Activated T-helper 9 cell treated with anti-CD3 and anti-CD28 coated beads, Interleukin-2, amount 50 U/mL, for 16 hours (primary cell): ENCODE measurements at regions not wholly inside any gene's neighbourhood (a gene's known extent, or its start where the extent isn't known, plus 50 kb on each side); places are given as distances from the start of the nearest gene placed in this dataset.
"Not testable (repeated sequence)": the region's sequence is repeated elsewhere in the genome, so short reads cannot be mapped to it uniquely, and the experiment has no call there.

Experiments
- DNase-seq: peaks from one replicate; pipeline ENCODE4 v3.0.0-alpha.2; 2020; ENCODE audit warnings: low read depth

DNA sequence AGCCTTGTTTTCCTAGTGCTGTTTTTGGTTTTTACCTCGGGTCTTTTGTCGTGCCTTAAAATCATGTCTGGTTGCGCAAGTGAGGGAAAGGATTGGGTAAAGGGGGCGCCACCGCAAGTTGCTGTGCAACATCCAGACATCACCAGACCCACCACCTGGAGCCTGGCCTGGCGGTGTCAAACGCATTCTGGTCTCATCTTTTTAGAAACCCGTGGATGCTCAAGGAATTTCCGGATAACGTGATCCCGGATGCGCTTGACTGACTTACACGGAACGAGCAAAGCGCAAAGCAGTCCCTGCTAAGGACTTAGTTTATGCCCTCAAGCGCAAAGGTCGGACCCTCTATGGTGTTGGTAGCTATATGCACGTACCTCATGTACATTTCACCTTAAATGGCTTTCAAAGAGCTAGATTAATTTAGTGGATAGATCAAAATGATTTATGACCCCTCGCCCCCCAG lies 105.2 kb downstream of the OR2B2 start:
- no peak for DNase-seq

DNA sequence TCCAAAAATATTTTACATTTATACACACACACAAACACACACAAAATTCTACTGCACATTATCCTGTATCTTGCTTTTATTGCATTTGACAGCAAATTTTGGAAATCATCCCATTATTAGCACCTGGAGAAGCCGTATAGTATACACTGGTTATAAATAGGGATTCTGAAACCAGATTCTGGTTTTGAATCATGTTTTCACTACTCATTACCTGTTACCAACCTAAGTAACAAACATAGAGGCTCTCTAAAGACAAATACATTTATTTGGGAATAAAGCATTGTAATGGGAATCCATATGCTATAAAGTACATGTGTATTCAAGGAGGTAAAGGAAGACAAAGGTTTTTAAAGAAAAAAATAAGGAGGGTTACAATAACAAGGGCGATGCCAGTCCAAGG lies 106.8 kb downstream of the OR2B2 start:
- no peak for DNase-seq

DNA sequence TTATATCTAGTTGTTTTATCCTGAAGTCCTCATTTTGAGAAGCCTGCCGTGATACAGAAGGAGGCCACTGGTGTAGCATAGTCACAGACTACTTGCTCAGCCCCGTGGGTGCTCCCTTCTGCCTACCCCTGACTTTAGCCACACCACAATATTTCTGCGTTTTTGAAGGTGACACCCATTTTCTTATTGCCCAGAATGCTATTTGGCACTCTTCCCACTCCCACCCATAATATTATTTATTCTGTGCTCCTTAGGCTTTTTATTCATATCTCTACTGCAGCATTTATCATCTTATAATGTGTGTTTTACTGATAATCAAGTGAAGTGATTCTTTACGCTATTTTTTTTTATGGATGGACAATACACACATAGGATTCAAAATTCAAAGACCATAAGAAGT lies 107.3 kb downstream of the OR2B2 start:
- no peak for DNase-seq

DNA sequence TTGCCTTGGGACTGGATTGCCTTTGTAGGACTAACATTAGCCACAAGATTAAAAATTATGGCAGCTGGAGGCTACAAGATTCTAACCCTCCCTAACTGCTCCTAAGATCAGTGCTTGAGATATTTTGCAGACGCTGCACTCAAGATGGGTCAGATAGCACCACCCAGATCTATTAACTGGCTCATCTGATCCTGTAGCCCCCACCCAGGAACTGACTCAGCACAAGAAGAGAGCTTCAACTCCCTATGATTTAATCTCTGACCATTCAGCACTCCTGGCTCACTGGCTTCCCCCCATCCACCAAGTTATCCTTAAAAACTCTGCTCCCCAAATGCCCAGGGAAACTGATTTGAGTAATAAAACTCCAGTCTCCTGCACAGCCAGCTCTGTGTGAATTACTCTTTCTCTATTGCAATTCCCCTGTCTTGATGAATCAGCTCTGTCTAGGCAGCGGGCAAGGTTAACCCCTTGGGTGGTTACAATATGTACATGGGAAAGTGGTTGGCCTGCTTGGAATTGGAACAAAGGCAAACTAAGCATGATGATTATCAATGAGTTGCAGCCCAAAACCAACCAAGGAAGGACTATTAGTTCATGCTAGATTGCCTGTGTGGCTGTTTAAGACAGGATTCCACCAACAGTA lies 111.3 kb downstream of the OR2B2 start:
- no peak for DNase-seq

DNA sequence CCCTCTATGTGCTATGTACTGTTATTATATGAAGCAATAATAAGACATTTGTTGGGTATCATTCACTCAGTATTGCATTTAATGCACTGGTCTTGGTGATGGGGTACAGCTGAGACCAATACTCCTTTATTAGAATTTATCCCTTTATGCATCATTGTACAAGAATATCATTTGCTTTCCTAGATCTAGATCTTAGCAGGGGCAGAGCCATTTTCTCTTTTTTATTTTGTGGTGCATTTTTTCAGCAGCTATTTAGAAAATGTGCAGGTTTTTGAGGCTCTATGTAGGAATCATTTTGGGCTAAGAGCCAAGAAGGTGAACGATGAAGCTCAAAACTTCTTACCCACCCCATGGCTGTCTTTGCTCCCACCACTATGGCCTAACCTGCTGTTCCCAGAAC lies 114.2 kb downstream of the OR2B2 start:
- no peak for DNase-seq

DNA sequence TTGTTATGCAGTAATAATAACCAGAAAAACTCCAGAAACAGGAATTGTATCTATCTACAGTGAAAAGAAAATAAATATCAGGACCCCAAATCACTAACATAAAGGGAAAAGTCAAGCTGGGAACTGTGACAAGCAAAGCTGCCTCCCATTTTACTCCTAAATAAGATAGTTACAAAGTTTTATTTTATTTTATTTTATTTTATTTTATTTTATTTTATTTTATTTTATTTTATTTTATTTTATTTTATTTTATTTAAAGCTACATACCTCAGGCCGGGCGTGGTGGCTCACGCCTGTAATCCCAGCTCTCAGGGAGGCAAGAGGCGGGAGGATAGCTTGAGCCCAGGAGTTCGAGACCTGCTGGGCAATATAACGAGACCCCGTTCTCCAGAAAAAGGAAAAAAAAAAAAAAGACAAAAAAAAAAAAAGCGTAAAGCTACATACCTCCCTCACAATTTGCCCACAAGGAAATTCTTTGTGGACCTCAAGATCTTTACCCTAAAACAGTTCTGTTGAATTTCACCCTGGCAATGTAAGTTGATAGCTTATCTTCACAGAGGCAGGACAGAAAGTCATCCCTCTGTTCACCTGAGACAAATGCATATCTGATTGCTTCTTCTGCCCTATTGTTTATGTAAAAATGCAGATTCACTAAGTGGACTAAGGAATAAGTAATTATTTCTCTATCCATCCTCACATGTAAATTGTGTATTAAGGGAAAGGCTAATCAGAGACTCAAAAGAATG lies 115.3 kb downstream of the OR2B2 start:
- not testable (repeated sequence) for DNase-seq

DNA sequence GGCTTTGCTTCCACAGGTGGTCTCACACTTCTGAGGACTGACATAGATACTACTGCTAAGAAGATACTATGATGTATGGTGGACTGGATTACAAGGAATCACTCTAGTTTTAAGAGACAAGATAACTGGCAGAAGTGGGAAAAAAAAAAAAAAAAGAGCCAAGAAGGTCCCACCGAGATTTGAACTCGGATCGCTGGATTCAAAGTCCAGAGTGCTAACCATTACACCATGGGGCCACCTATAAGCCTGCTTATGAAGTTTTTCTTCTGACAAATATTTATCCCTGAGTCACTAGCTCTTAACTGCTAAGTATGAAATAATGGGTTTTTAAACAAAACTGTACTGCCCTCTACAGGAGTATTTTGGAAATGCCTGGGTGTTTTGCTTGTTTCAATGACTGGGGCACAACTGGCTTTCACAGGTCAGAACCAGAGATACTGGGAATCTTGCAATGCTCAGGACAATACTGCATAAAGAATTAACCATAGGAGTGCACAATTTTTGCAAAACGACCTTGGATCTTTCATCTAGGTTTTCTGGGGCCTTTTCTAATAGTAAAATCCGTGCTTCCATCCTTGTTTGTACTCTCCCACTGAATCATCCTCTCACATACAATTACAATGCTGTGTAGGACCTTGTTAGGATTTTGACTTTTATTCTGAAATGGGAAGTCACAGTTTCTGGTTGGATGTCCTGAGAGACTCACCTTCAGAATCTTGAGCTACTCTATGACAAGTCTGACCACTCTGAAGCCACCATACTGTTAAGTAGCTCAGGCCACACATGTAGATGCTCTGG lies 116.3 kb downstream of the OR2B2 start:
- no peak for DNase-seq

DNA sequence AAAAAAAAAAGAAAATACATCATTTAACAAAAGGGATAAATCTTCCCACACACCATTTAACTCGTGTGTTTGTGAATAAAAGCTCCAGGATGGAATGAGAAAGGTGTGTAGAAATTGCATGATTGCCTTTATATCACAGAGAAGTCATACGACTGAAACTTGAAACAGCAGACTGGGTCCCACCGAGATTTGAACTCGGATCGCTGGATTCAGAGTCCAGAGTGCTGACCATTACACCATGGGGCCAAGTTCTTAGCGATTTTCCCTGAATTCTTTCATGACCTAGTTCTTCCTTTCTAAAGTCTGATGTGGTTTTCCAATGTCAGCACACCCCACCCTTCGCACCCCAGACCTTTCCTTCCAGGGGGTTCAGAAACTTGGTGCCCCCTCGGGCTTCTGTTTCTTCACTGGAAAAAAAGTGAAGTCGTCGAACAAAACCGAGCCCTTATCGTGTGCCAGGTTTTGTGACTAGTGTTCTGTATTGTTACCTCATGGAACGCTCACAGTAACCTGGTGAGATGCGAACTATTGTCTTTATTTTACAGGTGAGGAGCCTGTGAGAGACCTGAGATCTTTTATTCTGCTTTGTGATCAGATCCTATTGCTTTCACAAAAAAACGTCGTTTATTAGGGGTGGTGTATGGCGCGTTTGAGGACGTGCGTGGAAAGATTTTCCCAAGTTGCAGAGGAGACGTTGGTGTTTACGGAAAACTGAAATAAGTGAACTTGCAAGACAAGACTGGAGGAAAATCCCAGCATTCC lies 120.8 kb downstream of the OR2B2 start:
- DNase-seq = no peak

DNA sequence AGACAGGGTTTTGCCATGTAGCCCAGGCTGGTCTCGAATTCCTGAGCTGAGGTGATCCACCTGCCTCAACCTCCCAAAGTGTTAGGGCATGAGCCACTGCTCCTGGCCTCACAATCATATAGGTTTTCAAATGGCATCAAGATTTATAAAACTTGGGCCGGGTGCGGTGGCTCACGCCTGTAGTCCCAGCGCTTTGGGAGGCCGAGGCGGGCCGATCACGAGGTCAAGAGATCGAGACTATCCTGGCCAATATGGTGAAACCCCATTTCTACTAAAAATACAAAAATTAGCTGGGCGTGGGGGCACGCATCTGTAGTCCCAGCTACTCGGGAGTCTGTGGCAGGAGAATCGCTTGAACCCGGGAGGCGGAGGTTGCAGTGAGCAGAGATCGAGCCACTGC lies 123.8 kb downstream of the OR2B2 start:
- not testable (repeated sequence) for DNase-seq

DNA sequence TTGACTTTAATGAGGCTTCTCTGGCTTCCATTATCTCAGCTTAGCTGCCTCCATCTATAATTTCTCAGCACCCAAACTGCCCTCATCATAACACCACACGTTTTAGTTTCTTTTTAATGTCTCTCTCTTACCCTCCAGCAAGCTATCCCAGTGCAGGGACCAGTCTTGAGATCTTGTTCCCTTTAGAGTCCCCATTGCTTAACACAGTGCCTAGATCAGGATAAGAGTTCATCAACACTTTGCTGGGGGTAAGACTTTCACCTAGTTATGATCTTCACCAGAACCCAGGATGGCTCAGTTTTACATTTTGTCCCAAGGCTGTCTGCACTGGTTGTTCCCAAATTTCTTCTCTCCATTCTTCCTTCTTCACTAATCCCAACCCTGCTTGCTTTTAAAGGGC lies 126.1 kb downstream of the OR2B2 start:
- DNase-seq = no peak

DNA sequence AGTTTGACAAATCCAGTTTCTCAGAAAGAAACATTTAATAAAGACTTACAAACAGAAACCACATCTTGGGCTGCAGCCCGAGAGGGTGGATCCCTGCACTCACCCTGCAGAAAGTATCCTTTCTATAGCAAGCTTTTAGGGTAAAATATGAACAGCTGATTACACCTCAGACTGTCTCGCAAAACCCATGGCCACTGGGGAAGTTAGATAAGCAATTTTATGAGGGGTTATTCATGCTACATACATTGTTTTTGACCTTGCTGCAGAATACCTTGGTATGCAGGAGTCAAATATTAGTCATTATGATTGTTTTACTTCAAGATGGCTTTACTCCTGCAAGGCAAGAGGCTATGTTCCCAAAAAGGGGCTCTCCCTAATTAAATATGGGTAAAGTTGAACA lies 126.9 kb downstream of the OR2B2 start:
- DNase-seq = no peak

DNA sequence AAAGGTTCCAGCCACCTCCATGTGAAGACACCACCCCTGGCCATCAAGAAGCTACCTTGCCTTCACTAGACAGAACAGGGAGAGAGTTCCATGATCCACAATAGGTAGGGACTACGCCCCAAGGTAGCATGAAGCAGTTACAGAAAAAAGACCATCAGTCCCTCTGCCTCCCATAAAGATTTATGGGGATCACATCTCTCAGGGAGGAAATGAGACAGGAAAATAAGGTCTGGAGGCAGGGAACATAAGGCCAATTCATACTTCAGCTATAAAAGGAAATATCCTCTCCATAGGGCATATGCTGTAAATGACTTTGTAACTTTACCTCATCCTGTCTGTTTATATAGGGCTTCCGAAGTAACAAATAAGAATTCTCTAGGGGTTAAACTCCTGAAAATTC lies 129.4 kb downstream of the OR2B2 start:
- no peak for DNase-seq

DNA sequence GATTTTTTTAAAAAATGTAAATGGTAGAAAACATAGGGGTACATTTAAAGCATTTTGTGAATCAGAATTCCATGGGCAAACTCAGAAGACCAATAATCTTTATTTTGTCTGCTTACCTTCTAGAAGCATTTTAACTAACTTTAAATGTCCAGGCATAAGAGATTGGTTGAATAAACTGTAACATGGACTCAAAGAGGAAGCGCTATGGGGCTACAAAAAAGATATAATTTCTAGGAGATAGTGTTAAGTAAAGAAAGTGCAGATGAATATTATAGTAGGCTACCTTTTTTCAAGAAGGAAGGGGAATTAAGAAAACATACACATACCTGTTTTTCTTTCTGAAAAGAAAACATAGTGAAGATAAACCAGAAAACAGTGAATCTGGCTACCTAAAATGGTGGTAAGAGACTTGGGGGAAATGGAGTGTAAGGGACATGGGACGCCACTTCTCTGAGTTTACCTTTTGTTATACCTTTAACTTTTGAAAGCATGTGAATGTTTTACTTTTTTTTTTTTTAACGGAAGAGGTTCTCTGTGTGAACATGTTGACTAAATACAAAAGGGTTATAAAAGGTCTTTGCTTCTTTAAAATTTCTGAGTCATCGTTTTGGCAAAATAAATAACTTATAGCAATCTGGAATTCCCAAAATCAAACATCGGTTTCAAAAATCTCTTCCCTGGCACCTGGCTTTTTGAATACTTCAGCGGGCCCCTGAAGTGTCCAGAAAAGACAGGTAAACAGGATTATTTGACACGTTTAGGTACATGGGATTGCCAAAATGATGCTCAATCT lies 133.4 kb downstream of the OR2B2 start:
- DNase-seq = no peak

DNA sequence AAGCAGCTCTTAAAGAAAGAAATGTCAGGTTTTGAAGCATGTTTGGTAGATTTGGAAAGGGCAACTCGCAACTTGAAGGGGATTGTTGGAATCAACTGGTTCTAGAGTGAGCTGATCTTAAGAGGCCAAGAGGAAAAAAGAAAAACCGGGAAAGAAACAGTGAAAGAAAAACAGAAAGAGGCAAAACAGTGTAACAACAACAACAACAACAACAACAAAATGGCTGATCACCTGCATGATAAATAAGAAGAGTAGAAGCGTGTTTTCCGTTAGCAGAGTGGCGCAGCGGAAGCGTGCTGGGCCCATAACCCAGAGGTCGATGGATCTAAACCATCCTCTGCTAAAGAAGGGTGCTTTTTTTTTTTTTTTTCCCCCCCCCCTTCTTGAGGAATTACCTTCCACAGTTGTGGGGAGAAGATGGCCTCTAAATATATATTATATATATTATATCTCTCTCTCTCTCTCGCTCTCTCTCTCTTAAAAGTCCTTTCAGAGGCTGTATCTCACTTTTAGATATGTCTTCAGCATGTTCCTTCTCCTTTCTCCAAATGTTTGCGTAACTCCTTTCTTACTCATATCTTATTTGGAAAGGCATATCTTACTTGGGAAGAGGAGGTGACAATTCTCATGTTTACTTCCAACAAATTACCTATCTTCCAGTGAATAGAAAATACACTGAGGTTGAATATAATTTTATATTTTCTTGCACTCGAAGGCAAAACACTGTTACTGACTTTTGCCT lies 134.4 kb downstream of the OR2B2 start:
- DNase-seq = no peak

DNA sequence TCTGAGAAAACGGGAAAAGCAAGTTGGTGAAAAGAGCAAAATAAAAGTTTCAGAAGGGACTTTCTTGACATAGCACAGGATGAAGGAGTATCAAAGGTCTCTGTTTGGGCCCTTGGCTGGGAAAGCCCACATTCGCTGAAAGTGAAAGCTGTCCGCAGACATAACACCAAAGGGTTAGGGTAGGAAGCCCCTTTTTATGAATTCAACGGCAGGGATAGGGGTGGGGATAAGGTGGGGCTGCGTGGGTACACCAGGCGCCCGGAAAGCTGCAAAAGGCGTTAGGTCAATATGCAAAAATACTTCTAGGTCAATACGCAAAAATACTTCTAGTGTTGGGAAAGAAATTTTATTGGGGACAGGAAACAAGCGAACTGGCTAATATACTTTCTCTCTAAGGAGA lies 135.1 kb downstream of the OR2B2 start:
- DNase-seq = no peak

DNA sequence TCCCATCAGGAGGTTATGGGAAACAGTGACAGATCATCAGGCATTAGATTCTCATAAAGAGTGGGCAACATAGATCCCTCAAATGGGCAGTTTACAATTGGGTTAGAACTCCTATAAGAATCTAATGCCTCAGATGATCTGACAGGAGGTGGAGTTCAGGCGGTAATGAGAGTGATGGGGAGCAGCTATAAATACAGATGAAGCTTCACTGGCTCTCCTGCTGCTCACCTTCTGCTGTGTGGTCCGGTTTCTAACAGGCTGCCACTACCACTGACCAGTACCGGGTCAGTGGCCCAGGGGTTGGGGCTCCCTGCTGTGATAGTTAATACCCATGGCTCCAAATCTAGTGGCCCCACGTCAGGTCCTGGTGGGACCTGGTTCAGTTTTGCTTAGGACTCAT lies 135.7 kb downstream of the OR2B2 start:
- DNase-seq = no peak

DNA sequence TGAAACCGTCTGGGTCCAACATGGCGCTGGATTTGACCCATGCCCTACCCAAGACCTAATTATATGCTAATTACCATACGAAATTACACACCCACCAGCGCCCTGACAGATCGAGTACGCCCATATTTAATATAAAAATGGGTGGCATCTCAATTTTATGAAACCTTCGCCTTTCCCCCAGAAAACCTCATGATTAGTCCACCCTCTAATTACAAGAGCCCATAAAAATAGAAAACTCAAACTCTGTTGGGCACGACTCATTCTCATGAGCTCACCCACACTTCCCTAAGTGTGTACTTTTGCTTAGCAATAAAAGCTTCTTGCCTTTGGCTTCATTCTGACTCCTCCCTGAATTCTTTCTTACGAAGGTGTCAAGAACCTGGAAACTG lies 136.4 kb downstream of the OR2B2 start:
- DNase-seq = no peak

DNA sequence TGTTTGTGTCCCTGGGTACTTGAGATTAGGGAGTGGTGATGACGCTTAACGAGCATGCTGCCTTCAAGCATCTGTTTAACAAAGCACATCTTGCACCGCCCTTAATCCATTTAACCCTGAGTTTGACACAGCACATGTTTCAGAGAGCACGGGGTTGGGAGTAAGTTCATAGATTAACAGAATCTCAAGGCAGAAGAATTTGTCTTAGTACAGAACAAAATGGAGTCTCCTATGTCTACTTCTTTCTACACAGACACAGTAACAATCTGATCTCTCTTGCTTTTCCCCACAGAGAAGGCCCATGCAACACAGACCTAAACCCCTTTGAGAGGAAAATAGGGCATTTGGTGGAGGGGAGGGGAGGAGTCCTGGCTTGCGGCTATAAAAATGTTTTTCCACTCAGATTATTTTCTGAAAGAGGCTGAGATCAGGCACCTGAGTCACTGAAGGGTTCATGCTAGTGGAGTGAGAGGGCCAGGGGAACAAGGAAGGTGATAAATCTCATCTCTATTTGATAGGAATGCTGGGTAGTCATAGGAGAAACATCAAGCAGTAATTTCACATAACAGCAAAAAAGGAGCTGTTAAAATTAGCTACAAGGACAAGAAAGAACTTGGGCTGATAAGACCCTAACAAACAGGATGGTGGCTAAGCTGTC lies 136.9 kb downstream of the OR2B2 start:
- not testable (repeated sequence) for DNase-seq

DNA sequence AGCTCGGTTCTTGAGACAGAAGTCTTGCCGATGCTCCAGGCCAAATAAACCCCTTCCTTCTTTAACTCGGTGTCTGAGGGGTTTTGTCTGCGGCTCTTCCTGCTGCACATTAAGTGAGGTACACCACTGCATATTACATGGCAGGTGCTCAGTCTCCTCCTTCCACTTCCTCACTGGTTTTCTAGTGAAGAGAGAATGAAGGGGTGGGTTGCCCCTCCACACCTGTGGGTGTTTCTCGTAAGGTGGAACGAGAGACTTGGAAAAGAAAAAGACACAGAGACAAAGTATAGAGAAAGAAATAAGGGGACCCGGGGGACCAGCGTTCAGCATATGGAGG lies 138.0 kb downstream of the OR2B2 start:
- not testable (repeated sequence) for DNase-seq

DNA sequence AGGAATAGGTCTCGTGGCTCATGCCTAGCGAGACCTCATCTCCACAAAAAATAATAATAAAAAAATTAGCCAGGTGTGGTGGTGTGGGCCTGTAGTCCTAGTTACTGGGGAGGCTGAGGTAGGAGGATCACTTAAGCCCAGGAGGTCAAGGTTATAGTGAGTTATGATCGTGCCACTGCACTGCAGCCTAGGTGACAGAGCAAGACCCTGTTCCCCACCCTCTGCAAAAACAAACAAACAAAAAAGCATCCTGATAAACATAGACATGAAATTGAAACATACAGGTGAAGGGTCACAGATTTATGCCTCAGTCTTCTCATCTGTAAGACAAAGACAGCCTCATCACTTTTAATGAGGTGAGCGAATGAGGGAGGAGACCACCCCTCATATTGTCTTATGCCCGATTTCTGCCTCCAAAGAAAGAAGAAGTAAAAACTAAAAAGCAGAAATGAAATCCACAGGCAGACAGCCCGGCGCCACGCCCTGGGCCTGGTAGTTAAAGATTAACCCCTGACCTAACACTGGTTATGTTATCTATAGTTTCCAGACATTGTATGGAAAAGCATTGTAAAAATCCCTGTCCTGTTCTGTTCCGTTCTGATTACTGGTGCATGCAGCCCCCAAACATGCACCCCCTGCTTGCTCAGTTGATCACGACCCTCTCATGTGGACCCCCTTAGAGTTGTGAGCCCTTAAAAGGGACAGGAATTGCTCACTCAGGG lies 138.5 kb downstream of the OR2B2 start:
- DNase-seq = not testable (repeated sequence)
